Hippocampal formation (tissue), 2 donors: ENCODE measurements at regions not wholly inside any gene's neighbourhood (a gene's known extent, or its start where the extent isn't known, plus 50 kb on each side); places are given as distances from the start of the nearest gene placed in this dataset.

Source experiments
- DNase-seq, 2 donors: peaks; one replicate each; lab custom pipeline; 2025; lab: John Stamatoyannopoulos, UW

- no peak for DNase-seq
These were observed 473.4 kb downstream of the TBL1XR1 start for GRCh38 chr3:176723758-176724393.

GRCh38 chr3:176714034-176714433, 483.2 kb downstream of the TBL1XR1 start:
- no peak for DNase-seq

DNA sequence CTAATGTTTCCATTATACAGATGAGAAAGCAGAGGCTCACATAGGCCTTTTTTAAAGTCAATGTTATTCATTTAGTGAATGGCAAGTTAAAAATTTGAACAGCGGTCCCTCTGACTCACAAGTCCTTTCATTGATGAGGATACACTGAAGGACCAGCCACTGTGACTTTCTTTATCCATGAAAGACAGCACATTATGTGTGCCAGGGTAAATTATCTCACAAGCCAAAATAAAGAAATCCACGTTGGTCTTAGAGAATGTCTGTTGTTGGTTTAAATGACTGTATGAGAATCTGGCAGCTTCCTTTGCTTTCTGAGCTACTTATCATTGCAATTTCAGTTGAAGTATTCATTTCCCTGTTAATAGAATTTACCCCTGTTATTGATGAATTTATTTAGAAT, 485.1 kb downstream of the TBL1XR1 start:
- no peak for DNase-seq

- no peak for DNase-seq
These were observed 498.0 kb downstream of the TBL1XR1 start for GRCh38 chr3:176699288-176699687.

DNA sequence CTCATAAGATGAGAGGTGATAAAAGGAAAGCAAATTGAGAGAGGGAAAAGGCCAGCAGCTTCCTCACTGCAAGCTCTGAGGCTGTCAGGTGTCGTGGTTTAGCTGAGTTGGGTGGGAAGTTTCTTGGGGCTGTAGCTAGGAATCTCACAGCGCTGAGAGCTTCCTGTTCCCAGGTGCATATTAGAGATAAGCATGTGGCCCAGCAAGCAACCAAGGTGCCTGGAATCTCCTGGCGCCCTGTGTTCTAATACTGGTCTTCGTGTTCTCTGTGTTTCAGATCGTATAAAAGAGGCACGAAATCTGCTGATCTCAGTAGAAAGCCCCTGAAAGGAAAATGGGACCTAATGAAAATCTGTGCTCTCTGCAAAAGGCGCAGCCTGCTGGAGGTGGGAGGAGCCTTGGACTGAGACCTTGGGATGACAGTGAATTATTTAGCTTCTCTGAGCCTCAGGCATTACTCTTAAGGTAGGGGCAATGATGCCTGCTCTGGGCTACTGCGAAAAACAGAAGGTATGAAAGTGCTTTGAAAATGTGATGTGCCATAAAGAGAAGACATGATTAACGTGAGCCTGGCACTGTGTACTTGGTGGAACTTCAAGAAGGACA, 499.9 kb downstream of the TBL1XR1 start:
- no peak for DNase-seq

DNA sequence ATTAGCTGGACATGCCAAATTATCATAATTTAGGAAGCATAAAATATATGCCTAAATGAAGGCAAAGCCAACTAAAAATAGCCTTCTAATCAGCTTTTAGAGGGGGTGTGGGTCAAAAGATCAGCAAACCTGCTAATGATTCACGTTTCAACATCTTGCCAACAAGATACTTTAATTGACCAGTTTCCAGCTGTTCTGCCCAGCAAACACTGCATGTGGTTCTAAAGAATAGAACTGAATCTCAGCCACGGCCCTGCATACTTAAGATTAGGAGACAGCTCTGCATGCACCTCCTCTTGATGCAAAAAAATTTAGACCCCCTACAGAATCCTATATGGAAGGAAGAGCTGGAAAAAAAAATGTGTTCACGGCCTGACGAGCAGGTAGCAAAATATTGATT, 500.5 kb downstream of the TBL1XR1 start:
- no peak for DNase-seq

GRCh38 chr3:176692966-176693785, 504.1 kb downstream of the TBL1XR1 start:
- DNase-seq = no peak

DNA sequence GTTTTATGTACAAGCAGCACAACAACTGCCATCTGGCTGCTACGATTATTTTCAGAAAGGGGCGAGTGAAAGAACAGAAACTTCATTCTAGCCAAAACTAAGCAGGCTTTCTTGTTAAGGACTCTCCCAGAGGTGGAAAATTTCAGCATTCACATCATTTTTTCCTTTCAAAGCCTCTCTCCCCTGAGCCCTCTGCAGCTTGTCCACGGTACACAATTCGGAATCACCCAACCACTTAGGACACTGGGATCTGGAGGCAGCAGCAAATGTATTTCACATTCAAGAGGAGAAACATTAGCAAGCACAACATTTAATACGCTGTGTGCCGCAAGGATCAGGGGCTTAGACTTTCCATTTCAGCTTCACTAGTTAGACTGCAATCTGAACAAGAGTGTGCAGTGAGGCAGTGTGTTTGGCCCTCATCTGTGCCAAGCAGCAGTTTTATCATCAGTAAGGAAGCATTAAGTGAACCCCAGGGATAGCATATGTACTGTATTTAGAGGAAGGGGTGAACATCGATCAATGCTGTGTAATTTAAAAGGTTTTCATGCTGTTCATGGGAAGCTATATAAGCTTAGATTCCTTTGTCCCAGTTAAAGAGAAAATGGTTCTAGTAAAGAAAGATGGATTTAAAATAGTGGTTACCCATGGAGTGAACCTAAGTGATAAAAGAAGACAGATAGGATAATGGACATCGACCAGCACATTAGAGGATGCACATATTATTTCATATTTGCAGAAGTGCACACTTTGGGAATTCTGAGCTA, 504.9 kb downstream of the TBL1XR1 start:
- DNase-seq = no peak

- no peak for DNase-seq
These were observed 507.0 kb downstream of the TBL1XR1 start for GRCh38 chr3:176690083-176690869.

- DNase-seq = no peak
These were observed 509.5 kb downstream of the TBL1XR1 start for GRCh38 chr3:176687754-176688153.

DNA sequence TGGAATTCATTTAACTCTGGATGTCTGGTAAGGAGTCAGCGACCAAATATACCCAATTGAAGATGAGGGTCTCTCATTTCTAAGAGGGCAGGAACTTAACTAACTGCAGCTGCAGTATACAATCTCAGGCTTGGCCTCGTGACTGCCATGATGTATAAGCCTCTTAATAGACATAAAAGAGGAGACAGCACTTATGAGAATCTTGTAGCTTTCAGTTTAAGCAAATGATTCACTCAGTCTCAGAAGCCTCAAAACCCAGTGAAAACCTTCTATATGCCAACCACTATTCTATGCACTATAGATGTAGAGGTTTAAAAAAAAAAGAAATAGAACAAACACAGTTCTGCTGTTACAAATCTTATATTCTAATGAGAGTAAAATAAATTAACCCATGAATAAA, 513.9 kb downstream of the TBL1XR1 start:
- no peak for DNase-seq

- DNase-seq = peak in 1 of 2 donors; percentile 63
These were observed 533.1 kb downstream of the TBL1XR1 start for GRCh38 chr3:176663837-176664831.

GRCh38 chr3:176663387-176663786, 533.9 kb downstream of the TBL1XR1 start:
- no peak for DNase-seq

DNA sequence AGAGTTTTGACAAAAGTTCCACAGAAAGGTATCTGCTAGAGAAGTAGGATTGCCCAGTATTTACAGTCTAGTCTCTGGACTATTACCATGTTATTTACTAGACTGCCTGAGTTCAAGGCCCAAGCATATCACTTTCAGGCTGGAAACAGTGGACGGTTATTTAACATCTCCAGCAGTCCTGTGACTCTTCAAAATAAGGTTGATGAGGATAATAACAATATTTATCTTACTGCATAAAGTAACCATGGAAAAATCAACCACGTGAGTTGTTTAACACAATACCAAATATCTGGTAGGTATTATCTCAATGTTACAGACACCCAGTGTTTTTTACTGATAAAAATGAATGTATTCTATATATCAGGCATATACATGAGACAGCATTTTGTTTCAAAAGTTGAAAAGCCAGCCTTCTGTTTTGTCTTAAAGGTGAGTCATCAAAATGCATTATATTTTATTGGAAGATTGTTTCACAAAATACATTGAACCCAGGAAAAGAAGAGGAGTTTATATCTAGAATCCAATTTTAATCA, 535.8 kb downstream of the TBL1XR1 start:
- DNase-seq = no peak

DNA sequence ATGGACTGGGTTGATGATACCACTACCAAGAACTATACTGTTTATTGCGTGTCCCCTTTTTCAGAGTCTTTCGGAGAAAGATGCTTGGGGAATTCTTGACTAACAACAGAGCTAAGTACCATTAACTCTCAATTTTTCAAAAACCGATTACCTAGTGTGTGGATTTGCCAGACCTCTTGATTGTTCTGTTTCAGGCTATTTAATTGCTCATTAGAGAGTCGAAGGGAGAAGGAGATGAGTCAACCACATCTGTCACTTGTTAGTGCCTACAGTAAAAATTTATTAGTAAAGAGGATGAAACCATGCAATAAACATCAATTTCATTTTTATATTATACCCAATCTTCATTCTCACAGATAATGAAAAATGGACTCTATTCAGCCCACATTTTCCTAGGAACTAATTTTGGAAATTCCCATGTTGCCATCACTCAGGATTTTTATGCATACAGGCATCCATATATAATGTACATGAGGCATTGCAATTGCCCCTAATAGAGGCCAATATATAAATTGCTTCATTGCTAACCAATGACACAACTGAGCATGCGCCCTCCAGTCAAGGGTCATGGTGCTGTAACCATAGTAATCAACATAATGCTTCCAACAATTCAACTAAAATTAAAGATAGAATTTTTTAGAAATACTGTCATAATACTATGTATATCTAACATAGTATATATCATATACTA, 541.7 kb downstream of the TBL1XR1 start:
- no peak for DNase-seq

GRCh38 chr3:176651622-176652021, 545.7 kb downstream of the TBL1XR1 start:
- no peak for DNase-seq

GRCh38 chr3:176650478-176650877, 546.8 kb downstream of the TBL1XR1 start:
- no peak for DNase-seq

GRCh38 chr3:176647987-176648386, 549.3 kb downstream of the TBL1XR1 start:
- no peak for DNase-seq

DNA sequence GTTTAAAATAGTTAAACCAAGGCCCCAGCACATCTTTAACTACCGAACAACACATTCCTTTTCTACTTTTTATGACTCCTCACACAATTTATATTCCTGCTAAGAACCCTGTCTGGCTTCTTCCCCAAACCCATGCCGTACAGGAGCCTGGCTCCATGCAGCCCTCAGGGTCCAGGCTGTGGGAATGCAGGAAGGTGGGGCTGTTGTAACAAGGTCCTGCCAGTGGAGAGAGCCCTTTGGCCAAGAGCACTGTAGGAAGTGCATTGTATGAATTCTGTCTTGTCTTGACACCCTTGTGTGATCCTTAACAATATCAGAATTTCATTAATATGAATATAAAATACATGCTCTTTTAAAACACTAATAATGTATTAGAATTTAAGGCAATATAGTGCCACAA, 563.8 kb downstream of the TBL1XR1 start:
- DNase-seq = no peak
